Urinary bladder (tissue), 3 donors: ENCODE measurements at regions not wholly inside any gene's neighbourhood (a gene's known extent, or its start where the extent isn't known, plus 50 kb on each side); places are given as distances from the start of the nearest gene placed in this dataset.

Experiments
- DNase-seq: peaks from one replicate; pipeline ENCODE4 v3.0.0-alpha.2; 2015; ENCODE audit errors: extremely low spot score
- H3K27ac ChIP-seq: one replicate; pipeline ENCODE4 v1.5.1; 2013; ENCODE audit warnings: low read depth, mild to moderate bottlenecking, moderate library complexity
- H3K36me3 ChIP-seq: one replicate; pipeline ENCODE4 v1.6.1; 2013; ENCODE audit warnings: mild to moderate bottlenecking, moderate library complexity; ENCODE audit not compliant: insufficient read depth
- H3K4me1 ChIP-seq: one replicate; pipeline ENCODE4 v1.6.1; 2013; ENCODE audit warnings: mild to moderate bottlenecking, moderate library complexity; ENCODE audit not compliant: insufficient read depth
- H3K4me3 ChIP-seq: one replicate; pipeline ENCODE4 v1.5.1; 2013; ENCODE audit warnings: low read depth, low read length
- WGBS: extraction: QIAGEN DNeasy Blood & Tissue Kit; methylation state at CpG from one replicate; pipeline ENCODE4 v1.1.7; 2013; 5-methylcytosine and 5-hydroxymethylcytosine counted together
- donor health status: healthy with polysubstance abuse.
- donor health status: healthy.

GRCh38 chr3:105233010-105233409 is 133.7 kb upstream of the ALCAM start:
- Histone ChIP-seq H3K36me3 (no peaks in the 10 kb centered on the region), H3K4me1 (no peaks in the 10 kb centered on the region), H3K27ac (no peak overlapping the region), H3K4me3 (no peak overlapping the region)
- DNase-seq, result no peak
- WGBS, result 95% methylated on average over 1 of the region's 1 CpG

DNA sequence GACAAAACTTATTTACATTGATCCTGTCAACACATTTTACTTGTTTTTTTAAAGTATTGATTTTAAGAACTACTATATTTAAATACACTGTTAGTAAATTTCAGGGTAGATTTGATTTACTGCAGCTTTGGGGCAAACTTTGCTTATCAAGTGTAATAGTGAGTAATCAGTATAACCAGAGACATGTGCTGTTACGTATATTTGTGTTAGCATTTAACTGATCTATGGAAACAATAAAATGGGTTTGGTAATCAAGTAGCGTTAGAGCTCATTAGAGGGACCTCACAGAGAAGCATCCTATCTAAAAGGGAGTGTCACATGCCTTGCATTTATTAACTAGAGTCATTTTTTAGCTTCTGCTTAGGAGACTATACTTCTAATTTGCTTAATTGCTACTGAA is 131.5 kb upstream of the ALCAM start:
- Histone ChIP-seq H3K27ac (no peak overlapping the region), H3K36me3 (no peaks in the 10 kb centered on the region), H3K4me1 (no peaks in the 10 kb centered on the region), H3K4me3 (no peak overlapping the region)
- 82% methylated on average over 2 of the region's 2 CpGs for WGBS
- no peak for DNase-seq

DNA sequence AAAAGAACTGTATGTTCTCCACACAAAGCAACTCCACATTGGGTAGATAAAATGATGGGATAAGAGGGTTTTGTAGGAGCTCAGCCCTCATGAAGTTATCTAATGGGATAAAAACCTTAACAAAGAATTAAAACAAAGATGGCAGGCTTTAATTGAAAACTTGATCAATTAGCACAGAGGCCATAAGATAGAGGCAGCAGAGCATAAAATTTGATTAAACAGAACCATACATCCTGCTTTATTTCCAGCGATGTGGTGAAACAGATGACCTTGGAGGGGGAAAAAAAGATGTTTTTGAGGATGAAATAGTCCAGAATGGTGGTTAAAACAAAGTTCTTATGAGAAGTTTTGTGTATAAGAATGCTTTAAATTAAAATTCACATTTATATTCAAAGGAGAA is 130.9 kb upstream of the ALCAM start:
- Histone ChIP-seq H3K4me3 (no peak overlapping the region), H3K4me1 (no peaks in the 10 kb centered on the region), H3K27ac (no peak overlapping the region), H3K36me3 (no peaks in the 10 kb centered on the region)
- DNase-seq, result no peak
- 81% methylated on average over 1 of the region's 1 CpG for WGBS

DNA sequence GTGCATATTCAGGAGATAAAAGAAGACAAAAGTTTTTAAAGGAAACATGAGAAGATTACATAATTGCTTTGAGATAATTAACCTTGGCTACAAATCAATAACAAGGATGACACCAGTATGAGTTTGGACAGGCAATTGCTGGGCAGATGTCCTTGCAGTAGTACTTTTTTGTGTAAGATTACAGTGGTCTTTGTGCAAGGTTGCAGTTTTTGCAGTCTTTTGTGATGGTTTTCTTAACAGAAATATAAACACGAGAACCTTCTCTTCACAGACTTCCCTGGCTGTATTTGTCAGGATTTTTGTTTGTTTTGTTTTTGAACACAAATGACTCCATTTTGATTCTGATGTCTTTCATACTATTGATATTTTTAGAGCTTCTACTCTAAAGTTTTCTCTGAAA is 128.3 kb upstream of the ALCAM start:
- Histone ChIP-seq H3K4me3 (no peak overlapping the region), H3K4me1 (no peaks in the 10 kb centered on the region), H3K36me3 (no peaks in the 10 kb centered on the region), H3K27ac (no peak overlapping the region)
- no peak for DNase-seq
- WGBS, result 76% methylated on average over 1 of the region's 1 CpG

DNA sequence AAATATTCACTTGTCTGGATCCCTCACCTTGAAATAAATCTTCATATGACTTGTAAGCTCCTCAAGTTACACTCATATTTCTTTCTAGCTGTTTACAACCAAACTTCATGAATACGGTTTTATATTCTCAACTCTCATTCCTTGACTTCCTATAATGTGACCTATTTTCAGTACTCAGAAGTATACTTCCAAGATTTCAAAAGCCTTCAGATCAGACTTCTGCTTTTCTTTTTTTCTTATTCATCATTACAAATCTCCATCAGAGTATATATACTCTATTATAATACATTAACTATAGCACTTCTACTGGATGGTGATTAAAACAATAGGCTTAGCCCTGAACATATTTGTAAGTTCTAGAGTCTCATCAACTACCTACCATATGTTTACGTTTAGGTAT is 123.6 kb upstream of the ALCAM start:
- Histone ChIP-seq H3K27ac (no peak overlapping the region), H3K4me3 (no peak overlapping the region), H3K36me3 (no peaks in the 10 kb centered on the region), H3K4me1 (no peaks in the 10 kb centered on the region)
- DNase-seq, result no peak
- 87% methylated on average over 2 of the region's 2 CpGs for WGBS

DNA sequence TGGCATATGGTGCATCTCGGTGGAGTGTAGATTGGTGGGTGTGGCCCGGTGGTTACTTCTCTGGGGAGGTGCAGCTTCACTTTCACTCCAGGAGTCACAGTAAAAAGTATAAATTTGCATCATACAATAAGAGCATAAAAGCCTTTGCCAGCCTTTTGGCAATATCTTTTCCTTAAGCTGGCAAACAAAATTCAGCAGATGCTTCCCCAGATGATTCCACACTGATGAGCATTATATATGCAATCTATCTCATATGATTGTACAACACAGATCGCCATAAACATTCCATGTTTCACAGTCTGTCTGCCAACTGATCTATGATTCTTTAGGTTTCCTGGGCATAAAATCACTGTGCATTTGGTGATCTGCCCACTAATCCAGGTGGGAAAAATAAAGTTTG is 120.2 kb upstream of the ALCAM start:
- H3K36me3 ChIP-seq, result peaks cover 1% of the 10 kb centered on the region
- DNase-seq, result no peak
- H3K4me3 ChIP-seq, result no peak overlapping the region
- H3K4me1 ChIP-seq, result no peaks in the 10 kb centered on the region
- 62% methylated on average over 3 of the region's 3 CpGs for WGBS
- H3K27ac ChIP-seq, result no peak overlapping the region

- WGBS, result 44% methylated on average over 3 of the region's 3 CpGs
- H3K4me1 ChIP-seq, result no peaks in the 10 kb centered on the region
- DNase-seq, result peak; percentile 15
- no peak overlapping the region for H3K4me3 ChIP-seq
- H3K36me3 ChIP-seq, result peaks cover 4% of the 10 kb centered on the region
- H3K27ac ChIP-seq, result no peak overlapping the region
Measured at GRCh38 chr3:105253225-105253624, 113.5 kb upstream of the ALCAM start.

DNA sequence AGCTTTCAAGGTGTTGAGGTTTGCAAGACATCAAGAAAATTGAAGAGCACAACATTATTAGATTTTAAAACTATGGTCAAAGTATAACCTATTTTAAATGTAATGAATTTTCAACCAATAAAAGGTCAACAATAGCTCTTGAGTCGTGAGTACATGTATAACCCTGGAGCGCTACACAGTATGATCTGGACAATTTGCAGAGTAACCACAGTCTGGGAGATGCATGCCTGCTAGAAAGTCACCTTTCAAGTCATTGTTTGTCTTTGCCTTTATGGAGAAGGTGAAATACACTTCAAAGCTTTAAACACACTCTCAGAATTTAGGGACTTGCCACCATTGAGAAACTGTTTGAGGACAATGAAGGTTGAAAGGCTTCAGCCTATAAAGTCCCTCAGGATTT is 112.6 kb upstream of the ALCAM start:
- 97% methylated on average over 2 of the region's 2 CpGs for WGBS
- peaks cover 4% of the 10 kb centered on the region for H3K36me3 ChIP-seq
- no peak overlapping the region for H3K4me3 ChIP-seq
- H3K4me1 ChIP-seq, result no peaks in the 10 kb centered on the region
- no peak overlapping the region for H3K27ac ChIP-seq
- DNase-seq, result no peak

DNA sequence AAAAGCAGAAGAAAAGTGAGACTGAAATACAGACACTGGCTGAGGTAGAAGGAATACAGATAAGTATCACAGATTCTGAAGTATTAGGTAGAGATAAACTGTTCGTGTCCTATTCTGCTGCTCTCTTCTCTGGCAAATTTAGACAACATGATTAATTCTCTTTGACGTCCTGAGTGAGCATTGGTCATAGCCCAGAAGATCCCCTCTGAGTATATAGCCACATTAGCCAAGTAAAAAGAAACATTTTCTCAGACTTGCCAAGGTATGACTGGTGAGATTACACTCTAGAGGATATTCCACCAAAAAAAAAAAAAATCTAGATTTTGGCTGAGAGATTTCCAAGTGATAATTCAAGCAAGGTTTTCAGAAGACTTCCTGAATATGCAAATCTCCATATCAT is 111.4 kb upstream of the ALCAM start:
- no peak overlapping the region for H3K4me3 ChIP-seq
- WGBS, result 26% methylated on average over 2 of the region's 2 CpGs
- peaks cover 4% of the 10 kb centered on the region for H3K36me3 ChIP-seq
- no peak overlapping the region for H3K27ac ChIP-seq
- no peaks in the 10 kb centered on the region for H3K4me1 ChIP-seq
- no peak for DNase-seq

DNA sequence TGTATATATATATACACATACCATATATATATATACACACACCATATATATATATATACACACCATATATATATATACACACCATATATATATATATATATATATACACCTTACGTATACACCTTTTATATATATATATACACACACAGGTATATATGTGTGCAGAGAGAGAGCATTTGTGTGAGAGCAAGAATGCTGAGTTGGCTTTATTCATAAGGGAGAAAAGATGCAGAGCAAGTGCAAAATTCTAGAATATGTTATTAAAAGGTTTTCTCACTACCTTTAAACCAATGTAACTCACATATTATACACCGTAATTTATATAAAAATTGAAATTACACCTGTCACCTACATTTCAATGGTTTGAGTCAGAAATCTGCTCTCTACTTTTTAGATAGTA is 107.2 kb upstream of the ALCAM start:
- WGBS, result 69% methylated on average over 2 of the region's 2 CpGs
- DNase-seq, result no peak
- Histone ChIP-seq H3K36me3 (peaks cover under 1% of the 10 kb centered on the region), H3K4me3 (no peak overlapping the region), H3K27ac (no peak overlapping the region), H3K4me1 (no peaks in the 10 kb centered on the region)

DNA sequence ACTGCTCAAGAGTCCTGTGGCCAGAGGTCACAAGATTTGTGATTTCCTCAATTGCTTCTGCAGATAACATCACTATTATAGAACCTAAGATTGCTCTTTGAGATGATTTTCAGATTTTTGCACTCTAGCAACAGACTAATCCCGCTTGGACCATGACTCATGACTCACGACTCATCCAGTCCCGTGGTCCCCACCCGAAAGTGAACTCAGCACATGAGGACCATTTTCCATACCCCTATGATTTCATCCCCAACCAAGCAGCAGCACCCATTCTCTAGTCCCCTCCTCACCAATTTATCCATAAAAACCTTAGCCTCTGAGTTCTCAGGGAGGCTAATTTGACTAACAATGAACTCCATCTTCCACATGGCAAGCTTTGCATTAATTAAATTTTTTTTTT is 106.3 kb upstream of the ALCAM start:
- no peak overlapping the region for H3K4me3 ChIP-seq
- no peak for DNase-seq
- 83% methylated on average over 4 of the region's 4 CpGs for WGBS
- no peak overlapping the region for H3K27ac ChIP-seq
- H3K36me3 ChIP-seq, result no peaks in the 10 kb centered on the region
- no peaks in the 10 kb centered on the region for H3K4me1 ChIP-seq

GRCh38 chr3:105274536-105274935 is 92.2 kb upstream of the ALCAM start:
- DNase-seq, result no peak

GRCh38 chr3:105274958-105275357 is 91.8 kb upstream of the ALCAM start:
- H3K27ac ChIP-seq, result no peak overlapping the region
- H3K36me3 ChIP-seq, result no peaks in the 10 kb centered on the region
- H3K4me1 ChIP-seq, result no peaks in the 10 kb centered on the region
- no peak for DNase-seq
- H3K4me3 ChIP-seq, result no peak overlapping the region

More at GRCh38 chr3:105274536-105274935, 92.2 kb upstream of the ALCAM start:
- Histone ChIP-seq H3K27ac (no peak overlapping the region), H3K36me3 (no peaks in the 10 kb centered on the region), H3K4me3 (no peak overlapping the region), H3K4me1 (no peaks in the 10 kb centered on the region)

- no peak for DNase-seq
- no peaks in the 10 kb centered on the region for H3K36me3 ChIP-seq
- H3K27ac ChIP-seq, result no peak overlapping the region
- no peaks in the 10 kb centered on the region for H3K4me1 ChIP-seq
- WGBS, result 83% methylated on average over 3 of the region's 3 CpGs
- no peak overlapping the region for H3K4me3 ChIP-seq
Measured at GRCh38 chr3:105277656-105278055, 89.1 kb upstream of the ALCAM start.

- no peaks in the 10 kb centered on the region for H3K36me3 ChIP-seq
- no peaks in the 10 kb centered on the region for H3K4me1 ChIP-seq
- WGBS, result 69% methylated on average over 1 of the region's 1 CpG
- no peak overlapping the region for H3K27ac ChIP-seq
- DNase-seq, result no peak
- no peak overlapping the region for H3K4me3 ChIP-seq
Measured at GRCh38 chr3:105278688-105279087, 88.0 kb upstream of the ALCAM start.
